ENCODE measurements at regions not wholly inside any gene's neighbourhood (a gene's known extent, or its start where the extent isn't known, plus 50 kb on each side); places are given as distances from the start of the nearest gene placed in this dataset.

DNA sequence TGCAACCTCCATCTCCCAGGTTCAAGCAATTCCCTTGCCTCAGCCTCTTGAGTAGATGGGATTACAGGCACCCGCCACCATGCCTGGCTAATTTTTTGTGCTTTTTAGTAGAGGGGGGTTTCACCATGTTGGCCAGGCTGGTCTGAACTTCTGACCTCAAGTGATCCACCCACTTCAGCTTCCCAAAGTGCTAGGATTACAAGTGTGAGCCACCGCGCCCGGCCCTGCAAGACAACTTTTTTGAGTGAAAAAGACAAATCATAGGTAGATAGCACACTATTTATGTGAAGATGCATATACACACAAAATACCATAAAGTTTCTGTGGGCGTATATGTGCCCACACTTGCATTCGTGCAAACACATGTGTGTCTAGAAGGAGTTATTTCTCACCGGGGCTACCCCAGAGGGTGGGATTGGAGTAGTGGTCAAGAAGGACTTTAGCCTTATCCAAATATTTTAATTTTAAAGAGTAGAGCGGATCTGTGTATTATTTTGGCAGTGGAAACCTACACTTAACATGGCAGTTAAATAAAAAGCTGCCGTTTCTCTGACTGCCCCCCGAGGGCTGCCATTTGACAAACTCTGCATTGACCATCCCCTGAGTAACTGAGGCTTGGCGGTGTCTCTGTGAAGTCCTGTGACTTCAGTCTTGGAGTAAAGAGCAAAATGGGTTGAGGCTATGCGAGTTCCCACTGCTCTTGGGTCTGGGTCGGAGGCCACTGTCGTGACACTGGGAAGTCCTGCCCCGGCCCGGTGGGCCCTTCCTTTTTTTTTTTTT is 93.4 kb upstream of the PTCH1 start:
- no peaks in the 10 kb centered on the region for H3K36me3 ChIP-seq (ENCODE audit: control insufficient read depth in 1 of 2, insufficient read depth in 2 of 2, low read length in 2 of 2)
- H3K9me2 ChIP-seq (ENCODE audit: insufficient read depth) = no peaks in the 10 kb centered on the region
- H3K27me3 ChIP-seq (ENCODE audit: insufficient read depth, low read length) = no peaks in the 10 kb centered on the region; the same call in 1 of the 2 replicates
- intact Hi-C loops (cut with micrococcal nuclease) = no loop called here
- RAD21 ChIA-PET (ENCODE audit: low non-redundant PET in 1 of 2, low total read pairs in 2 of 2, uncharacterized antibody in 2 of 2, unreplicated experiment in 2 of 2) = no interaction called here
- no peak for TF ChIP-seq EZH2 (IDR thresholded peaks at IDR 0.05)
- no peak for TF ChIP-seq ELF1 (IDR thresholded peaks at IDR 0.05; ENCODE audit: borderline replicate concordance, low read depth)
- no peak for TF ChIP-seq CEBPB (IDR thresholded peaks at IDR 0.05; ENCODE audit: low read depth)
- no peak for TF ChIP-seq POLR2A (IDR thresholded peaks at IDR 0.05; ENCODE audit: borderline replicate concordance, extremely low read depth, insufficient read depth, insufficient read length)
- TF ChIP-seq, protein P1, sequence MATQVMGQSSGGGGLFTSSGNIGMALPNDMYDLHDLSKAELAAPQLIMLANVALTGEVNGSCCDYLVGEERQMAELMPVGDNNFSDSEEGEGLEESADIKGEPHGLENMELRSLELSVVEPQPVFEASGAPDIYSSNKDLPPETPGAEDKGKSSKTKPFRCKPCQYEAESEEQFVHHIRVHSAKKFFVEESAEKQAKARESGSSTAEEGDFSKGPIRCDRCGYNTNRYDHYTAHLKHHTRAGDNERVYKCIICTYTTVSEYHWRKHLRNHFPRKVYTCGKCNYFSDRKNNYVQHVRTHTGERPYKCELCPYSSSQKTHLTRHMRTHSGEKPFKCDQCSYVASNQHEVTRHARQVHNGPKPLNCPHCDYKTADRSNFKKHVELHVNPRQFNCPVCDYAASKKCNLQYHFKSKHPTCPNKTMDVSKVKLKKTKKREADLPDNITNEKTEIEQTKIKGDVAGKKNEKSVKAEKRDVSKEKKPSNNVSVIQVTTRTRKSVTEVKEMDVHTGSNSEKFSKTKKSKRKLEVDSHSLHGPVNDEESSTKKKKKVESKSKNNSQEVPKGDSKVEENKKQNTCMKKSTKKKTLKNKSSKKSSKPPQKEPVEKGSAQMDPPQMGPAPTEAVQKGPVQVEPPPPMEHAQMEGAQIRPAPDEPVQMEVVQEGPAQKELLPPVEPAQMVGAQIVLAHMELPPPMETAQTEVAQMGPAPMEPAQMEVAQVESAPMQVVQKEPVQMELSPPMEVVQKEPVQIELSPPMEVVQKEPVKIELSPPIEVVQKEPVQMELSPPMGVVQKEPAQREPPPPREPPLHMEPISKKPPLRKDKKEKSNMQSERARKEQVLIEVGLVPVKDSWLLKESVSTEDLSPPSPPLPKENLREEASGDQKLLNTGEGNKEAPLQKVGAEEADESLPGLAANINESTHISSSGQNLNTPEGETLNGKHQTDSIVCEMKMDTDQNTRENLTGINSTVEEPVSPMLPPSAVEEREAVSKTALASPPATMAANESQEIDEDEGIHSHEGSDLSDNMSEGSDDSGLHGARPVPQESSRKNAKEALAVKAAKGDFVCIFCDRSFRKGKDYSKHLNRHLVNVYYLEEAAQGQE (IDR thresholded peaks at IDR 0.05; ENCODE audit: low read depth) = no peak
- no peak for TF ChIP-seq ZNF274 (IDR thresholded peaks at IDR 0.05; ENCODE audit: low read depth, low read length)
- TF ChIP-seq, protein P2, sequence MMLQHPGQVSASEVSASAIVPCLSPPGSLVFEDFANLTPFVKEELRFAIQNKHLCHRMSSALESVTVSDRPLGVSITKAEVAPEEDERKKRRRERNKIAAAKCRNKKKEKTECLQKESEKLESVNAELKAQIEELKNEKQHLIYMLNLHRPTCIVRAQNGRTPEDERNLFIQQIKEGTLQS (IDR thresholded peaks at IDR 0.05) = no peak
- no peak for TF ChIP-seq ZFX (IDR thresholded peaks at IDR 0.05)
- no peak for TF ChIP-seq TCF7L2 (IDR thresholded peaks at IDR 0.05; ENCODE audit: borderline replicate concordance, extremely low read depth, insufficient read depth, insufficient read length)
- no peak for TF ChIP-seq EGR1 (IDR thresholded peaks at IDR 0.05; ENCODE audit: low read depth)
- TF ChIP-seq, protein P3, sequence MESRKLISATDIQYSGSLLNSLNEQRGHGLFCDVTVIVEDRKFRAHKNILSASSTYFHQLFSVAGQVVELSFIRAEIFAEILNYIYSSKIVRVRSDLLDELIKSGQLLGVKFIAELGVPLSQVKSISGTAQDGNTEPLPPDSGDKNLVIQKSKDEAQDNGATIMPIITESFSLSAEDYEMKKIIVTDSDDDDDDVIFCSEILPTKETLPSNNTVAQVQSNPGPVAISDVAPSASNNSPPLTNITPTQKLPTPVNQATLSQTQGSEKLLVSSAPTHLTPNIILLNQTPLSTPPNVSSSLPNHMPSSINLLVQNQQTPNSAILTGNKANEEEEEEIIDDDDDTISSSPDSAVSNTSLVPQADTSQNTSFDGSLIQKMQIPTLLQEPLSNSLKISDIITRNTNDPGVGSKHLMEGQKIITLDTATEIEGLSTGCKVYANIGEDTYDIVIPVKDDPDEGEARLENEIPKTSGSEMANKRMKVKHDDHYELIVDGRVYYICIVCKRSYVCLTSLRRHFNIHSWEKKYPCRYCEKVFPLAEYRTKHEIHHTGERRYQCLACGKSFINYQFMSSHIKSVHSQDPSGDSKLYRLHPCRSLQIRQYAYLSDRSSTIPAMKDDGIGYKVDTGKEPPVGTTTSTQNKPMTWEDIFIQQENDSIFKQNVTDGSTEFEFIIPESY (IDR thresholded peaks at IDR 0.05; ENCODE audit: extremely low read depth, insufficient replicate concordance, low read length) = no peak
- no peak for TF ChIP-seq EZH2phosphoT487 (IDR thresholded peaks at IDR 0.05; ENCODE audit: borderline replicate concordance)
- TF ChIP-seq, protein P4, sequence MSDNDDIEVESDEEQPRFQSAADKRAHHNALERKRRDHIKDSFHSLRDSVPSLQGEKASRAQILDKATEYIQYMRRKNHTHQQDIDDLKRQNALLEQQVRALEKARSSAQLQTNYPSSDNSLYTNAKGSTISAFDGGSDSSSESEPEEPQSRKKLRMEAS (IDR thresholded peaks at IDR 0.05) = no peak
- no peak for TF ChIP-seq CBX3 (IDR thresholded peaks at IDR 0.05; ENCODE audit: low read depth)
- no peak for TF ChIP-seq JUND (IDR thresholded peaks at IDR 0.05)
- no peak for TF ChIP-seq POLR2AphosphoS5 (IDR thresholded peaks at IDR 0.05; ENCODE audit: low read depth, low read length)
- no peak for TF ChIP-seq YY1 (IDR thresholded peaks at IDR 0.05; ENCODE audit: extremely low read depth, insufficient replicate concordance, low read depth, low read length)
- H3K79me2 ChIP-seq (ENCODE audit: insufficient read depth, low read length) = no peaks in the 10 kb centered on the region
- no TSS peak for BruUV-seq (replicated peaks)
- no peaks in the 10 kb centered on the region for H4K20me1 ChIP-seq (ENCODE audit: insufficient read depth)
- no peak overlapping the region for H3K4me2 ChIP-seq (ENCODE audit: low read length)
- no peak overlapping the region for H2AFZ ChIP-seq (ENCODE audit: low read depth, low read length, poor library complexity, severe bottlenecking)
- H3K27ac ChIP-seq (ENCODE audit: low read depth, low read length) = no peak overlapping the region
- DNase-seq (ENCODE audit: low read depth, low spot score) = no peak
- H3K9ac ChIP-seq (ENCODE audit: low read length) = no peak overlapping the region
- no peak for ATAC-seq
- no peaks in the 10 kb centered on the region for H3K9me3 ChIP-seq (ENCODE audit: control insufficient read depth in 1 of 2, insufficient read depth in 1 of 2, low read depth in 1 of 2, low read length in 2 of 2)
- H3K4me3 ChIP-seq (replicated peaks in 1 of 2; ENCODE audit: low read depth in 1 of 2, low read length in 2 of 2) = no peak overlapping the region
- POLR2A ChIA-PET = no interaction called here
- CTCF ChIA-PET = no interaction called here
- H3K4me1 ChIP-seq (ENCODE audit: control insufficient read depth in 1 of 2, insufficient read depth in 2 of 2, low read length in 2 of 2) = no peaks in the 10 kb centered on the region
